SK-N-SH (cell line): ENCODE measurements at regions not wholly inside any gene's neighbourhood (a gene's known extent, or its start where the extent isn't known, plus 50 kb on each side); places are given as distances from the start of the nearest gene placed in this dataset.

Source experiments
- CTCF ChIA-PET: fragments of 300-600, 350-600 bp; formaldehyde crosslinking; extraction: SDS; loops from one replicate; lab custom pipeline; 2021; lab: Yijun Ruan, JAX
- POLR2A ChIA-PET: fragments of 350-600 bp; sonication (Branson Sonifier 250); formaldehyde crosslinking; extraction: SDS; loops from one replicate; lab custom pipeline; 2020; ENCODE audit warnings: antibody characterized with exemption, inconsistent platforms; lab: Yijun Ruan, JAX
- DNase-seq: peaks from one replicate; pipeline ENCODE4 v3.0.0; 2012
- H2AFZ ChIP-seq: fragments of 200-600 bp; sonication (generic); 2 replicates; pipeline ENCODE4 v1.8.1; 2016; ENCODE audit warnings: antibody characterized with exemption, mild to moderate bottlenecking, low read depth
- H3F3A ChIP-seq: fragments of 200-600 bp; sonication (generic); replicated peaks from 2 replicates; pipeline ENCODE3; 2016; ENCODE audit warnings: antibody characterized with exemption, mild to moderate bottlenecking; ENCODE audit not compliant: insufficient read depth
- H3K27ac ChIP-seq, 2 experiments: fragments of 200-500 bp in 1 of 2; fragments of 200-600 bp in 1 of 2; sonication (Bioruptor generic) in 1 of 2; sonication (generic), shearing (Covaris generic) in 1 of 2; 2 replicates each; pipeline versions ENCODE4 v1.5.1 to v1.6.1; 2014 to 2016; ENCODE audit warnings: low read depth in 2 of 2, inconsistent platforms in 1 of 2, low read length in 1 of 2, mild to moderate bottlenecking in 1 of 2, mixed read lengths in 1 of 2
- H3K27me3 ChIP-seq: fragments of 200-600 bp; sonication (generic), shearing (Covaris generic); 2 replicates; pipeline ENCODE4 v1.6.1; 2016; ENCODE audit warnings: mixed run types; ENCODE audit not compliant: insufficient read depth
- H3K36me3 ChIP-seq, 2 experiments: fragments of 200-500 bp in 1 of 2; fragments of 200-600 bp in 1 of 2; sonication (Bioruptor generic) in 1 of 2; sonication (generic) in 1 of 2; replicated peaks in 1 of 2; 2 replicates each; pipeline versions ENCODE3 to v1.5.1; 2014 to 2016; ENCODE audit warnings: low read length in 1 of 2, mild to moderate bottlenecking in 1 of 2; ENCODE audit not compliant: insufficient read depth in 2 of 2, control insufficient read depth in 1 of 2
- H3K4me1 ChIP-seq, 2 experiments: fragments of 200-500 bp in 1 of 2; fragments of 200-600 bp in 1 of 2; sonication (Bioruptor generic) in 1 of 2; sonication (generic), shearing (Covaris generic) in 1 of 2; 2 replicates each; pipeline versions ENCODE4 v1.5.1 to v1.6.1; 2014 to 2016; ENCODE audit warnings: low read depth in 1 of 2, low read length in 1 of 2, mixed run types in 1 of 2; ENCODE audit not compliant: insufficient read depth in 2 of 2, control insufficient read depth in 1 of 2
- H3K4me2 ChIP-seq: fragments of 200-600 bp; sonication (generic), shearing (Covaris generic); 2 replicates; pipeline ENCODE4 v1.6.1; 2017; ENCODE audit warnings: mixed run types
- H3K4me3 ChIP-seq, 2 experiments: fragments of 200-500 bp in 1 of 2; fragments of 200-600 bp in 1 of 2; sonication (Bioruptor generic) in 1 of 2; sonication (generic), shearing (Covaris generic) in 1 of 2; 2 replicates each; pipeline versions ENCODE4 v1.5.1 to v1.8.1; 2014 to 2016; ENCODE audit warnings: low read depth in 2 of 2, inconsistent platforms in 1 of 2, low read length in 1 of 2, mild to moderate bottlenecking in 1 of 2, mixed read lengths in 1 of 2, moderate library complexity in 1 of 2
- H3K79me2 ChIP-seq: fragments of 200-600 bp; sonication (generic); 2 replicates; pipeline ENCODE4 v1.8.1; 2017; ENCODE audit warnings: mild to moderate bottlenecking; ENCODE audit not compliant: insufficient read depth
- H3K9ac ChIP-seq: fragments of 200-600 bp; sonication (generic); 2 replicates; pipeline ENCODE4 v1.6.1; 2017; ENCODE audit warnings: mixed run types
- H3K9me2 ChIP-seq: fragments of 200-600 bp; sonication (generic); 2 replicates; pipeline ENCODE4 v1.6.1; 2017; ENCODE audit warnings: mixed run types
- H3K9me3 ChIP-seq: fragments of 200-600 bp; sonication (generic); 2 replicates; pipeline ENCODE4 v1.6.1; 2017; ENCODE audit warnings: mixed run types, mild to moderate bottlenecking, moderate library complexity
- H4K20me1 ChIP-seq: fragments of 200-600 bp; sonication (generic); 2 replicates; pipeline ENCODE4 v1.6.1; 2017; ENCODE audit warnings: mild to moderate bottlenecking, mixed run types; ENCODE audit not compliant: insufficient read depth
- CHD2 ChIP-seq: fragments of 150-350 bp; IDR thresholded peaks from 2 replicates; pipeline ENCODE4 v1.6.1; 2018; ENCODE audit warnings: low read length; ENCODE audit not compliant: partially characterized antibody
- CTCF ChIP-seq: fragments of 200-600 bp; sonication (generic); IDR thresholded peaks from 2 replicates; pipeline ENCODE4 v1.6.1; 2017; ENCODE audit warnings: antibody characterized with exemption, mild to moderate bottlenecking, moderate library complexity
- ELF1 ChIP-seq: IDR thresholded peaks from 2 replicates; pipeline ENCODE4 v1.4.0; 2012
- EP300 ChIP-seq, 2 experiments: IDR thresholded peaks; 2 replicates each; pipeline versions ENCODE4 v1.4.0 to v1.6.1; 2012; ENCODE audit warnings: borderline replicate concordance in 1 of 2, low read depth in 1 of 2, low read length in 1 of 2
- FOSL2 ChIP-seq: IDR thresholded peaks from 2 replicates; pipeline ENCODE4 v1.4.0; 2012; ENCODE audit warnings: low read depth, mild to moderate bottlenecking, moderate library complexity, borderline replicate concordance
- JUND ChIP-seq: IDR thresholded peaks from 2 replicates; pipeline ENCODE4 v1.4.0; 2012
- MAX ChIP-seq: IDR thresholded peaks from 2 replicates; pipeline ENCODE4 v1.4.0; 2012; ENCODE audit warnings: low read depth
- MEF2A ChIP-seq: IDR thresholded peaks from 2 replicates; pipeline ENCODE4 v1.4.0; 2012; ENCODE audit warnings: low read depth, borderline replicate concordance
- MXI1 ChIP-seq: IDR thresholded peaks from 2 replicates; pipeline ENCODE4 v1.6.1; 2012; ENCODE audit warnings: mild to moderate bottlenecking, low read depth, low read length, improper control_type of control experiment
- NRF1 ChIP-seq: IDR thresholded peaks from 2 replicates; pipeline ENCODE4 v1.6.1; 2012; ENCODE audit warnings: low read depth, mild to moderate bottlenecking, low read length
- POLR2AphosphoS5 ChIP-seq: IDR thresholded peaks from 2 replicates; pipeline ENCODE4 v1.6.1; 2012; ENCODE audit warnings: low read depth, low read length
- RAD21 ChIP-seq: IDR thresholded peaks from 2 replicates; pipeline ENCODE4 v1.6.1; 2012; ENCODE audit warnings: mild to moderate bottlenecking, low read length
- RCOR1 ChIP-seq: fragments of 150-350 bp; IDR thresholded peaks from 2 replicates; pipeline ENCODE4 v1.6.1; 2017; ENCODE audit warnings: antibody characterized with exemption, low read length
- REST ChIP-seq: IDR thresholded peaks from 2 replicates; pipeline ENCODE4 v1.6.1; 2012; ENCODE audit warnings: mild to moderate bottlenecking, low read depth, low read length, moderate library complexity
- RFX5 ChIP-seq: IDR thresholded peaks from 2 replicates; pipeline ENCODE4 v1.6.1; 2012; ENCODE audit warnings: mild to moderate bottlenecking, improper control_type of control experiment, low read length
- SMC3 ChIP-seq: IDR thresholded peaks from 2 replicates; pipeline ENCODE4 v1.6.1; 2012; ENCODE audit warnings: low read depth, low read length, improper control_type of control experiment
- TEAD4 ChIP-seq: IDR thresholded peaks from 2 replicates; pipeline ENCODE4 v1.4.0; 2012; ENCODE audit warnings: mild to moderate bottlenecking, borderline replicate concordance; ENCODE audit not compliant: insufficient read depth
- USF1 ChIP-seq: IDR thresholded peaks from 2 replicates; pipeline ENCODE4 v1.4.0; 2012; ENCODE audit warnings: low read depth, borderline replicate concordance
- USF2 ChIP-seq: fragments of 150-350 bp; IDR thresholded peaks from 2 replicates; pipeline ENCODE4 v1.6.1; 2017; ENCODE audit warnings: antibody characterized with exemption, low read length, low read depth, borderline replicate concordance
- YY1 ChIP-seq: IDR thresholded peaks from 2 replicates; pipeline ENCODE4 v1.4.0; 2012; ENCODE audit warnings: low read depth, mild to moderate bottlenecking
- WGBS: methylation state at CpG from one replicate; pipeline ENCODE4 v1.1.6; 2017; ENCODE audit warnings: low lambda C conversion rate; 5-methylcytosine and 5-hydroxymethylcytosine counted together

GRCh38 chrX:124239911-124240310, 92.5 kb upstream of the TEX13D start:
- POLR2A ChIA-PET: no interaction called here
- TF ChIP-seq YY1 (no peak), SMC3 (no peak), TEAD4 (no peak), ELF1 (no peak), EP300 (IDR thresholded peaks at IDR 0.05; ENCODE audit: borderline replicate concordance in 1 of 2, low read depth in 1 of 2, low read length in 1 of 2) (no peak), REST (no peak), JUND (no peak), NRF1 (no peak), CTCF (no peak), POLR2AphosphoS5 (no peak), RAD21 (no peak), CHD2 (no peak), MXI1 (no peak), USF1 (no peak), MAX (no peak), FOSL2 (no peak), RCOR1 (no peak), USF2 (no peak), MEF2A (no peak), RFX5 (no peak)
- TF ChIP-seq, all 33 proteins: peak for 0
- no peaks in the 10 kb centered on the region for H3K4me1 ChIP-seq
- no peaks in the 10 kb centered on the region for H3K9me3 ChIP-seq
- H3K79me2 ChIP-seq: no peaks in the 10 kb centered on the region
- CTCF ChIA-PET: no interaction called here
- no peak overlapping the region for H3K4me2 ChIP-seq
- H3K9me2 ChIP-seq: no peaks in the 10 kb centered on the region
- H3K27me3 ChIP-seq: peaks cover 5% of the 10 kb centered on the region; the same call in 1 of the 2 replicates
- no peak overlapping the region for H3K9ac ChIP-seq
- H3K27ac ChIP-seq: no peak overlapping the region
- no peak overlapping the region for H2AFZ ChIP-seq
- H3F3A ChIP-seq: no peaks in the 10 kb centered on the region
- no peaks in the 10 kb centered on the region for H3K36me3 ChIP-seq
- WGBS: 16% methylated on average over 6 of the region's 6 CpGs
- H3K4me3 ChIP-seq: no peak overlapping the region
- no peak for DNase-seq
- H4K20me1 ChIP-seq: no peaks in the 10 kb centered on the region
